B cell (primary cell): ENCODE measurements at regions not wholly inside any gene's neighbourhood (a gene's known extent, or its start where the extent isn't known, plus 50 kb on each side); places are given as distances from the start of the nearest gene placed in this dataset.

Experiments used
- CTCF ChIP-seq: fragments of 200-600 bp; IDR thresholded peaks from one replicate; pipeline ENCODE4 v1.8.0; 2022; ENCODE audit warnings: antibody characterized with exemption, mild to moderate bottlenecking
- EZH2 ChIP-seq: IDR thresholded peaks from 2 replicates; pipeline ENCODE4 v1.6.1; 2012; ENCODE audit warnings: borderline replicate concordance, low read depth, mild to moderate bottlenecking, moderate library complexity, low read length; ENCODE audit not compliant: insufficient read depth, poor library complexity, severe bottlenecking

- no peak for TF ChIP-seq CTCF
- TF ChIP-seq EZH2 = no peak
These were observed 314.1 kb upstream of the TGFBR2 start for GRCh38 chr3:30292192-30292893.
